ENCODE measurements at regions not wholly inside any gene's neighbourhood (a gene's known extent, or its start where the extent isn't known, plus 50 kb on each side); places are given as distances from the start of the nearest gene placed in this dataset.
"Not testable (repeated sequence)": the region's sequence is repeated elsewhere in the genome, so short reads cannot be mapped to it uniquely, and the experiment has no call there.

DNA sequence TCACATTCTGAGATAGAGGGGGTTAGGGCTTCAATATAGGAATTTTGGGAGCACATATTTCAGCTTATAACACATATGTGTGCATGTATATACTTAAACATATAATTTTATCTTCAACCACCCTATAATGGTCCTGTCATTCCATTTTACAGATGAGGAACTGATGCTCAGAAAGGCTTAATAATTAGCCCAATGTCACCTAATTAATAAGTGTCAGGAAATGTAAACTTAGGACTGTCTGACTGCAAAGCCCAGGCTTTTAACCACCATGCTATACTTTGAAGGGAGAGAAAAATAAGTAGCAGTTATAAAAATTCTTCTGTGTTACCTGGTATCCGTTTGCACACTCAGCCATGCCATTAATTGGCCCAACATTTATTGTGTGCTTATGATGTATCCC, 172.6 kb downstream of the SKIDA1 start:
- TF ChIP-seq, protein P1, sequence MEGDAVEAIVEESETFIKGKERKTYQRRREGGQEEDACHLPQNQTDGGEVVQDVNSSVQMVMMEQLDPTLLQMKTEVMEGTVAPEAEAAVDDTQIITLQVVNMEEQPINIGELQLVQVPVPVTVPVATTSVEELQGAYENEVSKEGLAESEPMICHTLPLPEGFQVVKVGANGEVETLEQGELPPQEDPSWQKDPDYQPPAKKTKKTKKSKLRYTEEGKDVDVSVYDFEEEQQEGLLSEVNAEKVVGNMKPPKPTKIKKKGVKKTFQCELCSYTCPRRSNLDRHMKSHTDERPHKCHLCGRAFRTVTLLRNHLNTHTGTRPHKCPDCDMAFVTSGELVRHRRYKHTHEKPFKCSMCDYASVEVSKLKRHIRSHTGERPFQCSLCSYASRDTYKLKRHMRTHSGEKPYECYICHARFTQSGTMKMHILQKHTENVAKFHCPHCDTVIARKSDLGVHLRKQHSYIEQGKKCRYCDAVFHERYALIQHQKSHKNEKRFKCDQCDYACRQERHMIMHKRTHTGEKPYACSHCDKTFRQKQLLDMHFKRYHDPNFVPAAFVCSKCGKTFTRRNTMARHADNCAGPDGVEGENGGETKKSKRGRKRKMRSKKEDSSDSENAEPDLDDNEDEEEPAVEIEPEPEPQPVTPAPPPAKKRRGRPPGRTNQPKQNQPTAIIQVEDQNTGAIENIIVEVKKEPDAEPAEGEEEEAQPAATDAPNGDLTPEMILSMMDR (IDR thresholded peaks at IDR 0.05; ENCODE audit: borderline replicate concordance, extremely low read depth, insufficient read depth): no peak
- Histone ChIP-seq H3K27me3 (ENCODE audit: control insufficient read depth, insufficient read depth, low read length) (no peaks in the 10 kb centered on the region), H3K27ac (ENCODE audit: low read depth in 2 of 2, low read length in 2 of 2) (no peak overlapping the region), H3K9me3 (ENCODE audit: control insufficient read depth in 2 of 3, insufficient read depth in 1 of 3, low read length in 3 of 3) (no peaks in the 10 kb centered on the region), H3K4me1 (ENCODE audit: control insufficient read depth in 2 of 3, insufficient read depth in 2 of 3, low read depth in 1 of 3, low read length in 3 of 3) (no peaks in the 10 kb centered on the region), H3K9ac (ENCODE audit: low read length in 3 of 3) (no peak overlapping the region), H3K36me3 (ENCODE audit: control insufficient read depth in 2 of 3, insufficient read depth in 3 of 3, low read length in 3 of 3) (no peaks in the 10 kb centered on the region), H3K4me3 (ENCODE audit: low read length in 3 of 3) (no peak overlapping the region)
- FAIRE-seq (no peak), DNase-seq (no peak)
- intact Hi-C loops (cut with DNase I): no loop called here

DNA sequence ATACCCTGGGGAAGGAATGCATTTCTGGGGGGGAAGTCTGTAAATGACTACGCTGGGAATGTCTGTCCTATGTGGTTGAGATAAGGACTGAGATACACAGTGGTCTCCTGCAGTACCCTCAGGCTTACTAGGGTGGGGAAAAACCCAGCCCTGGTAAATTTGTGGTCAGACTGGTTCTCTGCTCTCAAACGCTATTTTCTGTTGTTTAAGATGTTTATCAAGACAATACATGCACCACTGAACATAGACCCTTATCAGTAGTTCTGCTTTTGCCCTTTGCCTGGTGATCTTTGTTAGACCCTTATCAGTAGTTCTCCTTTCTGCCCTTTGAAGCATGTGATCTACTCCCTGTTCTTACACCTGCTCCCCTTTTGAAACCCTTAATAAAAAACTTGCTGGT, 173.9 kb downstream of the SKIDA1 start:
- H3K4me3 ChIP-seq (ENCODE audit: low read length in 3 of 3); H3K9ac ChIP-seq (ENCODE audit: low read length in 3 of 3); H3K27me3 ChIP-seq (ENCODE audit: control insufficient read depth, insufficient read depth, low read length); DNase-seq; H3K9me3 ChIP-seq (ENCODE audit: control insufficient read depth in 2 of 3, insufficient read depth in 1 of 3, low read length in 3 of 3); H3K4me1 ChIP-seq (ENCODE audit: control insufficient read depth in 2 of 3, insufficient read depth in 2 of 3, low read depth in 1 of 3, low read length in 3 of 3); FAIRE-seq; H3K36me3 ChIP-seq (ENCODE audit: control insufficient read depth in 2 of 3, insufficient read depth in 3 of 3, low read length in 3 of 3); H3K27ac ChIP-seq (ENCODE audit: low read depth in 2 of 2, low read length in 2 of 2); intact Hi-C loops (cut with DNase I): not testable (repeated sequence)

DNA sequence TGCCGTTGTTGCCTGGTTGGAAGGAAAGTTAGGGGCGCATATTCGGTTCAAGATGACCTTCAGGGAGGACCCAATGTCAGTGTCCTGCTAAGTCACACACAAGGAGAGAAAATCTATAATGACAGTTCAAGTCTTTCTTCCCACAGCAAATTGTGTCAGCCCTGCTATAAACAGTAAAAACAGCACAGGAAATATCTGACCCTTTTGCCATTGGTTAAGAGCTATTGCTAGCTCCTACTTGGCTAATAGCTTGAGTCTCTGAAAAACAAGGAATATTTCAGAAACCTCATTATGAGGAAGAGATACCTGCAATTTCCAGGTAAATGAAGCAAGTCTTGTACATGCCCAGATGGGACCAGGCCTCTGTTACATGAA, 175.6 kb downstream of the SKIDA1 start:
- intact Hi-C loops (cut with DNase I): no loop called here

DNA sequence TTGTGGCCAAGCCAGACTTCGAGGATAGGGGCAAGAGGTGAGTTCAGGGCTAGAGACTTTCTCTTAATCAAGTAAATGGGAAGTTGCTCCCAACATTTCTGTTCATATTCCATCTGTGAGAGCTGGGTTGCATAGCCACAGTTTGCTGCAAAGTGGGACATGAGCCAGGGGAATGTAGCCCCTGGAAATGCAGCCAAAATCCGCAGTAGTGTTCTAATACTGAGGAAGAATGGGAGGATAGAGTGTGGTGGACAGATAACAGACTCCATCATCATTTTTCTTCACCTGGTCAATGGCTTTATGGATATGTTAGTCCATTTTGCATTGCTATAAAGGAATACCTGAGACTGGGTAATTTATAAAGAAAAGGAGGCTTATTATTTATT, 177.7 kb downstream of the SKIDA1 start:
- intact Hi-C loops (cut with DNase I): no loop called here
- DNase-seq (no peak), FAIRE-seq (no peak)
- no peaks in the 10 kb centered on the region for H3K4me1 ChIP-seq (ENCODE audit: control insufficient read depth in 2 of 3, insufficient read depth in 2 of 3, low read depth in 1 of 3, low read length in 3 of 3)
- H3K27ac ChIP-seq (ENCODE audit: low read depth in 2 of 2, low read length in 2 of 2): no peak overlapping the region
- no peaks in the 10 kb centered on the region for H3K36me3 ChIP-seq (ENCODE audit: control insufficient read depth in 2 of 3, insufficient read depth in 3 of 3, low read length in 3 of 3)
- H3K9ac ChIP-seq (ENCODE audit: low read length in 3 of 3): no peak overlapping the region
- H3K9me3 ChIP-seq (ENCODE audit: control insufficient read depth in 2 of 3, insufficient read depth in 1 of 3, low read length in 3 of 3): no peaks in the 10 kb centered on the region
- TF ChIP-seq, protein P1 (IDR thresholded peaks at IDR 0.05; ENCODE audit: borderline replicate concordance, extremely low read depth, insufficient read depth): no peak
- no peak overlapping the region for H3K4me3 ChIP-seq (ENCODE audit: low read length in 3 of 3)
- H3K27me3 ChIP-seq (ENCODE audit: control insufficient read depth, insufficient read depth, low read length): no peaks in the 10 kb centered on the region

More for the DNA sequence above, 175.6 kb downstream of the SKIDA1 start:
- Histone ChIP-seq H3K4me3 (ENCODE audit: low read length in 3 of 3) (no peak overlapping the region), H3K4me1 (ENCODE audit: control insufficient read depth in 2 of 3, insufficient read depth in 2 of 3, low read depth in 1 of 3, low read length in 3 of 3) (no peaks in the 10 kb centered on the region), H3K27me3 (ENCODE audit: control insufficient read depth, insufficient read depth, low read length) (no peaks in the 10 kb centered on the region), H3K9me3 (ENCODE audit: control insufficient read depth in 2 of 3, insufficient read depth in 1 of 3, low read length in 3 of 3) (no peaks in the 10 kb centered on the region), H3K9ac (ENCODE audit: low read length in 3 of 3) (no peak overlapping the region), H3K36me3 (ENCODE audit: control insufficient read depth in 2 of 3, insufficient read depth in 3 of 3, low read length in 3 of 3) (no peaks in the 10 kb centered on the region), H3K27ac (ENCODE audit: low read depth in 2 of 2, low read length in 2 of 2) (no peak overlapping the region)
- FAIRE-seq: no peak
- TF ChIP-seq, protein P1 (IDR thresholded peaks at IDR 0.05; ENCODE audit: borderline replicate concordance, extremely low read depth, insufficient read depth): no peak
- DNase-seq: no peak
